GM23248 (cell line): ENCODE measurements at regions not wholly inside any gene's neighbourhood (a gene's known extent, or its start where the extent isn't known, plus 50 kb on each side); places are given as distances from the start of the nearest gene placed in this dataset.
A peak's percentile ranks its signal among the peaks of the same experiment; 100 is the strongest.
"Not testable (repeated sequence)": the region's sequence is repeated elsewhere in the genome, so short reads cannot be mapped to it uniquely, and the experiment has no call there.

Experiments
- DNase-seq: peaks from one replicate; pipeline ENCODE4 v3.0.0-alpha.2; 2015
- H2AFZ ChIP-seq: fragments of 200-600 bp; sonication (generic); 2 replicates; pipeline ENCODE4 v1.6.1; 2016; ENCODE audit warnings: antibody characterized with exemption
- H3F3A ChIP-seq: fragments of 200-600 bp; sonication (generic); 2 replicates; pipeline ENCODE4 v1.6.1; 2016; ENCODE audit warnings: mild to moderate bottlenecking, antibody characterized with exemption, mixed run types; ENCODE audit not compliant: insufficient read depth
- H3K27ac ChIP-seq: fragments of 200-600 bp; sonication (generic); 2 replicates; pipeline ENCODE4 v1.5.1; 2016; ENCODE audit warnings: mild to moderate bottlenecking
- H3K27me3 ChIP-seq: fragments of 200-600 bp; sonication (generic); replicated peaks from 2 replicates; pipeline ENCODE4 v1.6.1; 2016; ENCODE audit warnings: mild to moderate bottlenecking; ENCODE audit not compliant: insufficient read depth
- H3K36me3 ChIP-seq: fragments of 200-600 bp; sonication (generic); 2 replicates; pipeline ENCODE4 v1.6.1; 2016; ENCODE audit warnings: low read depth, mild to moderate bottlenecking
- H3K4me1 ChIP-seq: fragments of 200-600 bp; sonication (generic); 2 replicates; pipeline ENCODE4 v1.6.1; 2016; ENCODE audit warnings: mild to moderate bottlenecking; ENCODE audit not compliant: insufficient read depth
- H3K4me2 ChIP-seq: fragments of 200-600 bp; sonication (generic); one replicate; pipeline ENCODE4 v1.6.1; 2016; ENCODE audit warnings: mild to moderate bottlenecking; ENCODE audit not compliant: unreplicated experiment
- H3K4me3 ChIP-seq: fragments of 200-600 bp; sonication (generic); 2 replicates; pipeline ENCODE4 v1.5.1; 2016; ENCODE audit warnings: mild to moderate bottlenecking
- H3K79me2 ChIP-seq: fragments of 200-600 bp; sonication (generic); 2 replicates; pipeline ENCODE4 v1.6.1; 2016; ENCODE audit warnings: mild to moderate bottlenecking; ENCODE audit not compliant: insufficient read depth
- H3K9ac ChIP-seq: fragments of 200-600 bp; sonication (generic); 2 replicates; pipeline ENCODE4 v1.6.1; 2016; ENCODE audit warnings: mild to moderate bottlenecking
- H3K9me2 ChIP-seq: fragments of 200-600 bp; sonication (generic); 2 replicates; pipeline ENCODE4 v1.6.1; 2016; ENCODE audit warnings: mixed run types, mild to moderate bottlenecking, moderate library complexity; ENCODE audit not compliant: insufficient read depth
- H3K9me3 ChIP-seq: fragments of 200-600 bp; sonication (generic); one replicate; pipeline ENCODE4 v1.6.1; 2017; ENCODE audit warnings: low read depth
- H4K20me1 ChIP-seq: fragments of 200-600 bp; sonication (generic); 2 replicates; pipeline ENCODE4 v1.6.0; 2016; ENCODE audit not compliant: insufficient read depth
- EZH2 ChIP-seq: fragments of 200-600 bp; sonication (generic); IDR thresholded peaks from 2 replicates; pipeline ENCODE4 v1.6.1; 2018; ENCODE audit warnings: antibody characterized with exemption, mild to moderate bottlenecking; ENCODE audit not compliant: insufficient read depth, poor library complexity, severe bottlenecking
- EZH2phosphoT487 ChIP-seq: fragments of 200-600 bp; sonication (generic); IDR thresholded peaks from 2 replicates; pipeline ENCODE4 v1.6.1; 2018; ENCODE audit warnings: antibody characterized with exemption, moderate library complexity, mild to moderate bottlenecking, low read depth; ENCODE audit not compliant: insufficient read depth
- WGBS, 2 experiments: methylation state at CpG; one replicate each; pipeline ENCODE4 v1.1.6; 2015 to 2017; ENCODE audit warnings: low lambda C conversion rate in 2 of 2, low coverage in 1 of 2; ENCODE audit errors: missing lambda C conversion rate in 2 of 2; 5-methylcytosine and 5-hydroxymethylcytosine counted together
- in situ Hi-C: fragments of 300-500 bp; cut with MboI; formaldehyde crosslinking; loops from 2 replicates; pipeline ENCODE4 v1.15.0; 2020

DNA sequence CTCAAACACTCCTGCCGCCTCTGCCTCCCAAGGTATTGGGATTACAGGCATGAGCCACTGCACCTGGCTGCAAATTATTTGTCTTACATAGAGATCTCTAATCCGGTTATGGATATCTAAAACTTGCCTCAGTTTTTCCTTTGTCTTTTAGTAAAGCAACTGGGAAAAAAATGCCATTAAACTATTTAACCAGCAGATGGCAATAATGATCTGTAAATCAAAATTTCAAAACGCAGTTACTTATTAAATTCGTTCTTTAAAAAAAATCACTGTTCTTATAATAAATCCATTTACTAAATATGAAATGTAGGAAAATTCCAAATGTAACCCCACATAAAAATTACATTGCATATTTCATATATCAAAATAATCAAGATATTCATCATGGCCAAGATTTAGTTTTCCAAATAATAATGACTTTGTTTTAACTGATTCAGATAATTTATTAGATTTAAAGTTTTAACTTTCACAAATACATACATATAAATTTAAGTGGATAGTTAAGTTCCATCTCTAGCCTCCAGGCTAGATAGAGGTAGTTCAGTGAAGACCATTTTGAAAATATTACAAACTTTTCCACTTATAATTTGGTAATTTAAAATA, 125.8 kb downstream of the KBTBD2 start:
- H3K9me2 ChIP-seq, in situ Hi-C loops, H3K79me2 ChIP-seq, H4K20me1 ChIP-seq, H3K36me3 ChIP-seq, H3K27ac ChIP-seq, H3K4me3 ChIP-seq, H3K9me3 ChIP-seq, H3K9ac ChIP-seq, H2AFZ ChIP-seq, H3K27me3 ChIP-seq, H3K4me2 ChIP-seq: not testable (repeated sequence)
- 26 to 29% methylated on average over 4 of the region's 4 CpGs for WGBS, 2 experiments
- Histone ChIP-seq H3K4me1 (peaks cover 32% of the 10 kb centered on the region), H3F3A (peaks cover 30% of the 10 kb centered on the region)
- DNase-seq, result peak; percentile 65

DNA sequence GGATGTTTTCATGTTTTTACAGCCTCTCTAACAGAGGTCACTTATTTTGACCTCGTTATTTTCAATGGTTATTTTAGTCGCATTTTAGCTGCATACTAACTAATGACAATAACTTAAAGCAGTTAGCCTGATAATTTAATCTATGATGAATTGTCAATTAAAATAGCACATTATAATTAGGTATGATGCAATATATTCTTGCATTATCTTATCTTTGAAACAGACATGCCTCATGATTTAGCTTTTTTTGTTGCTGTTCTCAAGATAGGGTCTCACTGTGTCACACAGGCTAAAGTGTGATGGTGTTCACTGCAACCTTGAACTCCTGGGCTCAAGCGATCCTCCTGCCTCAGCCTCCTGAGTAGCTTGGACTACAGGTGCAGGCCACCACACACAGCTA, 126.4 kb downstream of the KBTBD2 start:
- no peaks in the 10 kb centered on the region for H3K36me3 ChIP-seq
- H3K27ac ChIP-seq, result no peak overlapping the region
- H3K4me2 ChIP-seq, result no peak overlapping the region
- TF ChIP-seq EZH2phosphoT487 (no peak), EZH2 (no peak)
- no peak overlapping the region for H3K4me3 ChIP-seq
- H2AFZ ChIP-seq, result no peak overlapping the region
- H4K20me1 ChIP-seq, result no peaks in the 10 kb centered on the region
- WGBS, 2 experiments, result 82 to 85% methylated on average over 3 of the region's 3 CpGs
- in situ Hi-C loops, result no loop called here
- peaks cover 30% of the 10 kb centered on the region for H3F3A ChIP-seq
- no peaks in the 10 kb centered on the region for H3K9me2 ChIP-seq
- H3K9ac ChIP-seq, result no peak overlapping the region
- no peaks in the 10 kb centered on the region for H3K27me3 ChIP-seq
- H3K4me1 ChIP-seq, result peaks cover 32% of the 10 kb centered on the region
- no peak for DNase-seq
- H3K79me2 ChIP-seq, result no peaks in the 10 kb centered on the region
- no peaks in the 10 kb centered on the region for H3K9me3 ChIP-seq

DNA sequence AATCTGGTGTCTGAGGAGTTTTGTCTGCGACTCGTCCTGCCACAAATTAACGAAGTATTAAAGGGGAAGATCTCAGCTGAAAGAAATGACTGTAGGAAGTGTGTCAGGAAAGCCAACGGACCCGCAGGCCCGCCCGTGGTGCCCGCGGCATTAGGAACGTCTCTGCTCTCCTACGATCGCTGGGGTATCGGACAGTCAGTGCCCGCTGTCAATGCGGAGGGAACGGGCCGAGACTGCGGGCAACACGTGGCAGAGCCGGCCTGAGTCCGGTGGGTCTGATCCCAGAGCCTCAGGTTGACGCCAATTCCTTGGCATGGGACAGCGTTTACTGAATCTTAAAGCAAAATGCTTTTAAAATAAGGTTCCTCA, 128.7 kb downstream of the KBTBD2 start:
- no peaks in the 10 kb centered on the region for H3K27me3 ChIP-seq
- no peaks in the 10 kb centered on the region for H3K79me2 ChIP-seq
- no peaks in the 10 kb centered on the region for H3K36me3 ChIP-seq
- WGBS, 2 experiments, result 5% methylated on average over 23 of the region's 23 CpGs
- peaks cover 10% of the 10 kb centered on the region for H3F3A ChIP-seq
- no peak overlapping the region for H3K27ac ChIP-seq
- no peaks in the 10 kb centered on the region for H3K9me2 ChIP-seq
- H3K4me3 ChIP-seq, result peak overlapping the region; percentile 66
- H2AFZ ChIP-seq, result peak overlapping the region; percentile 92
- H3K9me3 ChIP-seq, result no peaks in the 10 kb centered on the region
- peak overlapping the region; percentile 52 for H3K9ac ChIP-seq
- peaks cover 13% of the 10 kb centered on the region; the same call in 1 of the 2 replicates for H3K4me1 ChIP-seq
- in situ Hi-C loops, result no loop called here
- DNase-seq, result peak; percentile 54
- peak overlapping the region; percentile 78 for H3K4me2 ChIP-seq
- H4K20me1 ChIP-seq, result no peaks in the 10 kb centered on the region
- TF ChIP-seq EZH2, result no peak
- TF ChIP-seq EZH2phosphoT487, result no peak

DNA sequence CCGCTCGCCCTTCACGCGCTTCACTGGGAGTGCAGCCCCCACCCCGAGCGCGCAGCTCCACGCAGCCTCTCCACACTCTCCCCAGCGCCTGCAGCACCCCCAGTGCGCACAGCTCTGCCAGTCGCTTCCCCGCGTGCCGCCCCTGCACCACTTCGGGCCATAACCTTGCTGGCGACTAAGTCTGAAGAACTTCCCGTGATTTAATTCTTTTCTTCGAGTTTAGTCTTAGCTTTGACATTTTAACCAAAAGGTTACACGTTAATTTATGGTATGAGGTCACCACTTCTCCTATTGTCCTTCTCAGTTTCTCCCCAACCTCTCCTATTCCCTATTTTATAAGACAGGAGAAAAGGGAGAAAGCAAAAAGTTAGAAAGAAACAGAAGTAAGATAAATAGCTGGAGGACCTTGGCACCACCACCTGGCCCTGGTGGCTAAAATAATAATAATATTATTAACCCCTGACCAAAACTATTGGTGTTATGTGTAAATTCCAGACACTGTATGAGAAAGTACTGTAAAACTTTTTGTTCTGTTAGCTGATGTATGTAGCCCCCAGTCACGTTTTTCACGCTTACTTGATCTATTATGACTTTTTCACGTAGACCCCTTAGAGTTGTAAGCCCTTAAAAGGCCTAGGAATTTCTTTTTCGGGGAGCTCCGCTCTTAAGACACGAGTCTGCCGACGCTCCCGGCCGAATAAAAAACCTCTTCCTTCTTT, 129.2 kb downstream of the KBTBD2 start:
- H3K9me3 ChIP-seq, H3K9me2 ChIP-seq, H3K79me2 ChIP-seq, H3K36me3 ChIP-seq, H3F3A ChIP-seq, in situ Hi-C loops, H4K20me1 ChIP-seq, H3K27ac ChIP-seq, H3K27me3 ChIP-seq: not testable (repeated sequence)
- Histone ChIP-seq H3K9ac (peak overlapping the region; percentile 52), H3K4me3 (peak overlapping the region; percentile 66), H2AFZ (peak overlapping the region; percentile 92), H3K4me1 (peaks cover 13% of the 10 kb centered on the region; the same call in 1 of the 2 replicates), H3K4me2 (peak overlapping the region; percentile 78)
- peak; percentile 35 for DNase-seq
- 3 to 14% methylated on average over 26 to 28 of the region's 29 CpGs for WGBS, 2 experiments
